Astrocyte (in vitro differentiated cells and primary cell): ENCODE measurements at regions not wholly inside any gene's neighbourhood (a gene's known extent, or its start where the extent isn't known, plus 50 kb on each side); places are given as distances from the start of the nearest gene placed in this dataset.
A peak's percentile ranks its signal among the peaks of the same experiment; 100 is the strongest.

ENCODE experiments used
- DNase-seq: peaks from one replicate; pipeline ENCODE4 v3.0.0-alpha.2; 2010; ENCODE audit warnings: low read depth
- FAIRE-seq: peaks from 2 replicates; lab custom pipeline; 2011; peaks lifted over from hg19 to GRCh38; lab: Jason Lieb, UNC
- H2AFZ ChIP-seq: 2 replicates; pipeline ENCODE4 v1.6.0; 2012; ENCODE audit warnings: low read depth, low read length, inconsistent platforms
- H3K27ac ChIP-seq: 2 replicates; pipeline ENCODE4 v1.5.1; 2011; ENCODE audit warnings: low read depth, low read length, inconsistent platforms
- H3K27me3 ChIP-seq: 2 replicates; pipeline ENCODE4 v1.6.0; 2011; ENCODE audit warnings: low read length, inconsistent platforms; ENCODE audit not compliant: insufficient read depth
- H3K36me3 ChIP-seq: 2 replicates; pipeline ENCODE4 v1.5.1; 2011; ENCODE audit warnings: low read length, inconsistent platforms; ENCODE audit not compliant: insufficient read depth
- H3K4me1 ChIP-seq: 2 replicates; pipeline ENCODE4 v1.5.1; 2011; ENCODE audit warnings: low read length, inconsistent platforms; ENCODE audit not compliant: insufficient read depth
- H3K4me2 ChIP-seq: 2 replicates; pipeline ENCODE4 v1.6.0; 2012; ENCODE audit warnings: low read length, inconsistent platforms
- H3K4me3 ChIP-seq: 2 replicates; pipeline ENCODE4 v1.5.1; 2011; ENCODE audit warnings: low read depth, mild to moderate bottlenecking, low read length, inconsistent platforms; ENCODE audit not compliant: insufficient read depth
- H3K79me2 ChIP-seq: 2 replicates; pipeline ENCODE4 v1.6.0; 2012; ENCODE audit warnings: mild to moderate bottlenecking, low read length, inconsistent platforms; ENCODE audit not compliant: insufficient read depth
- H3K9ac ChIP-seq: 2 replicates; pipeline ENCODE4 v1.6.0; 2012; ENCODE audit warnings: mild to moderate bottlenecking, low read length, inconsistent platforms
- H3K9me3 ChIP-seq: 2 replicates; pipeline ENCODE4 v1.5.1; 2012; ENCODE audit warnings: low read depth, mild to moderate bottlenecking, low read length, inconsistent platforms; ENCODE audit not compliant: insufficient read depth
- H4K20me1 ChIP-seq: 2 replicates; pipeline ENCODE4 v1.6.0; 2012; ENCODE audit warnings: low read length, inconsistent platforms; ENCODE audit not compliant: insufficient read depth
- H3K27ac Mint-ChIP-seq: one replicate; pipeline ENCODE4 v1.8.0; 2021; ENCODE audit warnings: mild to moderate bottlenecking, mixed read lengths; ENCODE audit not compliant: unreplicated experiment
- H3K27me3 Mint-ChIP-seq: one replicate; pipeline ENCODE4 v1.8.0; 2021; ENCODE audit warnings: low read depth, mixed read lengths; ENCODE audit not compliant: unreplicated experiment
- H3K36me3 Mint-ChIP-seq: one replicate; pipeline ENCODE4 v1.8.0; 2021; ENCODE audit warnings: low read depth, mixed read lengths; ENCODE audit not compliant: unreplicated experiment
- H3K4me1 Mint-ChIP-seq: one replicate; pipeline ENCODE4 v1.8.0; 2021; ENCODE audit warnings: low read depth, mixed read lengths; ENCODE audit not compliant: unreplicated experiment
- H3K4me3 Mint-ChIP-seq: one replicate; pipeline ENCODE4 v1.8.0; 2021; ENCODE audit warnings: mild to moderate bottlenecking, moderate library complexity, mixed read lengths; ENCODE audit not compliant: unreplicated experiment
- H3K9me3 Mint-ChIP-seq: one replicate; pipeline ENCODE4 v1.8.0; 2021; ENCODE audit warnings: mild to moderate bottlenecking, mixed read lengths; ENCODE audit not compliant: unreplicated experiment
- EZH2 ChIP-seq: IDR thresholded peaks from 2 replicates; pipeline ENCODE4 v1.6.1; 2012; ENCODE audit warnings: mild to moderate bottlenecking, low read length, inconsistent platforms; ENCODE audit not compliant: insufficient read depth
- TF ChIP-seq, protein P1 (sequence below): IDR thresholded peaks from 2 replicates; pipeline ENCODE4 v1.5.1; 2011; ENCODE audit warnings: low read depth, mild to moderate bottlenecking, inconsistent platforms, low read length, moderate library complexity; ENCODE audit not compliant: insufficient read depth

DNA sequence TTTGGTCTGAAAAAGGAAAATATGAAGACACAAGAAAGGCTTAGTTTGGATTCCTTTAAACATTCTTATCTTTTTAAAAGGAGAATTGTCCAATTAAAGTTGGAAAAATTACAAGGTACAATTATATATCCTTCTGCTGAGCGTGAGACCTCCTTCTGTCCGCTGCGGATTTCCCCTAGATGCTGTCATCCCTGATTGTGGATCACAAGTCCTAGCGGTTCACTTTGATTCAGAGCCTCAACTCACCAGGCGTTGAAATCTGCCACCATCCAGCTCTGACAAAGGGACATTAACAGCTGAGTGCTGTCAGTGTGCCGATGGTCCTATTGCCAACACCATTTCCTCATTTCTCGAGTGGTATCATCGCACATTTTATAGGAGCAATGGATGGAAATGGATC is 73.1 kb upstream of the PTER start:
- no peaks in the 10 kb centered on the region for H3K27me3 Mint-ChIP-seq
- no peak overlapping the region for H3K27ac ChIP-seq
- no peaks in the 10 kb centered on the region for H3K36me3 Mint-ChIP-seq
- H3K27me3 ChIP-seq = no peaks in the 10 kb centered on the region
- no peaks in the 10 kb centered on the region for H4K20me1 ChIP-seq
- H3K4me3 ChIP-seq = no peak overlapping the region
- no peak for TF ChIP-seq EZH2
- TF ChIP-seq, protein P1, sequence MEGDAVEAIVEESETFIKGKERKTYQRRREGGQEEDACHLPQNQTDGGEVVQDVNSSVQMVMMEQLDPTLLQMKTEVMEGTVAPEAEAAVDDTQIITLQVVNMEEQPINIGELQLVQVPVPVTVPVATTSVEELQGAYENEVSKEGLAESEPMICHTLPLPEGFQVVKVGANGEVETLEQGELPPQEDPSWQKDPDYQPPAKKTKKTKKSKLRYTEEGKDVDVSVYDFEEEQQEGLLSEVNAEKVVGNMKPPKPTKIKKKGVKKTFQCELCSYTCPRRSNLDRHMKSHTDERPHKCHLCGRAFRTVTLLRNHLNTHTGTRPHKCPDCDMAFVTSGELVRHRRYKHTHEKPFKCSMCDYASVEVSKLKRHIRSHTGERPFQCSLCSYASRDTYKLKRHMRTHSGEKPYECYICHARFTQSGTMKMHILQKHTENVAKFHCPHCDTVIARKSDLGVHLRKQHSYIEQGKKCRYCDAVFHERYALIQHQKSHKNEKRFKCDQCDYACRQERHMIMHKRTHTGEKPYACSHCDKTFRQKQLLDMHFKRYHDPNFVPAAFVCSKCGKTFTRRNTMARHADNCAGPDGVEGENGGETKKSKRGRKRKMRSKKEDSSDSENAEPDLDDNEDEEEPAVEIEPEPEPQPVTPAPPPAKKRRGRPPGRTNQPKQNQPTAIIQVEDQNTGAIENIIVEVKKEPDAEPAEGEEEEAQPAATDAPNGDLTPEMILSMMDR = no peak
- no peaks in the 10 kb centered on the region for H3K4me1 Mint-ChIP-seq
- no peak overlapping the region for H3K27ac Mint-ChIP-seq
- H3K4me1 ChIP-seq = no peaks in the 10 kb centered on the region
- no peak overlapping the region for H2AFZ ChIP-seq
- no peaks in the 10 kb centered on the region for H3K9me3 ChIP-seq
- no peak overlapping the region for H3K9ac ChIP-seq
- H3K36me3 ChIP-seq = no peaks in the 10 kb centered on the region
- FAIRE-seq (no peak), DNase-seq (no peak)
- H3K4me2 ChIP-seq = no peak overlapping the region
- H3K9me3 Mint-ChIP-seq = peaks cover 4% of the 10 kb centered on the region
- no peaks in the 10 kb centered on the region for H3K79me2 ChIP-seq
- no peak overlapping the region for H3K4me3 Mint-ChIP-seq

DNA sequence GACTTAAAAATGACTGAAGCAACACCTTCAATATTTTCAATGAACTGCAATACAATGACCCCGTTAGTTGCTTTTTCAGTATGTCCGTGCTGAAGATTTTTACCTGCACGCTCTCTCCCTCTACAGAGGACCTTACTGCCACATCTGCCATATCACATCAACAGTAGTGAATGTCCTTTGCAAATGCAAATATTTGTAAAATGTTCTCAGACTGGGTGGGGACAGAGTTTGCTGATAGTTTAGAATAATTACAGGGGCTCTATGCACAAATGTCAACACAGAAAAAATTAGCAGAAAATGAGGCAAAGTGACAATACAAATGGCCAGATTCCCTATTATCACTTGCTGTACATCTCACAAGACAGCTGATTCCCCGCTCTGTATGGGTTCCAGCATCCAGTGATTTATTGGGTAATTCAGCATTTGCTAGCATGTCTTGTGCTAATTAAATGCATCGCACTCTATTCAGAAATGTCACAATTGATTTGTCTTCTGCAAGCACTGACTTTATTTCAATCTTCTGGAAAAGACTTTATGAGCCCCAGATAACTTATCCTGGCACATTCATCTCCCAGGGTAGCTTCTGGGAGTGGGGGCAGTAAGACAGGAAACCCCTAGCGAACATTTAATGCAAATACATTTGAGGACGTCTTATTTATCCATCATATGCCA is 69.1 kb upstream of the PTER start:
- Mint-ChIP-seq H3K36me3 (no peaks in the 10 kb centered on the region), H3K4me3 (no peak overlapping the region), H3K27ac (no peak overlapping the region), H3K27me3 (no peaks in the 10 kb centered on the region), H3K4me1 (no peaks in the 10 kb centered on the region), H3K9me3 (peaks cover 4% of the 10 kb centered on the region)
- DNase-seq (no peak), FAIRE-seq (no peak)
- Histone ChIP-seq H3K4me3 (no peak overlapping the region), H3K27ac (no peak overlapping the region), H3K9ac (no peak overlapping the region), H3K36me3 (no peaks in the 10 kb centered on the region), H2AFZ (no peak overlapping the region), H3K4me1 (no peaks in the 10 kb centered on the region), H3K9me3 (no peaks in the 10 kb centered on the region), H3K27me3 (no peaks in the 10 kb centered on the region), H4K20me1 (no peaks in the 10 kb centered on the region), H3K4me2 (no peak overlapping the region), H3K79me2 (no peaks in the 10 kb centered on the region)
- TF ChIP-seq, protein P1 = no peak
- TF ChIP-seq EZH2 = no peak

DNA sequence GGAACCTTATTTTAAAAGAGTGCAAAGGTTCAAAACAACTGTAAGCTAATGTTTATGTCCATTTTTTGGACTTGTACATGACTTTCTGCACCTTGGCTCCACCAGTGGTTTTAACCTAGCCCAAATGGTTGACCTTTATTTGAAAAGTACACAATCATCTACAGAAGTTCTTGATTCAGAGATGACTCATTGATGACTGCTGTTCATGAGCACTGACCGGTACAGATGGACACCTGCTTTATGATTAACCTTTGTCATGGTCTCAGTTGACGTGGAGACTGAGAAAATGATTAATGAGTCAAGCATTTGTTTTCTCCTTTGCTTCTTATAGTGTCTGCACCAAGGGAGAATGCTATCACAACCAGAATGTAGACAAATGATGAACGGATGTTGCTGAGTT is 55.7 kb upstream of the PTER start:
- no peak for FAIRE-seq
- no peak overlapping the region for H2AFZ ChIP-seq
- Mint-ChIP-seq H3K4me3 (peak overlapping the region; percentile 66), H3K27ac (peak overlapping the region; percentile 91), H3K36me3 (no peaks in the 10 kb centered on the region), H3K4me1 (peaks cover 5% of the 10 kb centered on the region), H3K9me3 (no peaks in the 10 kb centered on the region), H3K27me3 (peaks cover 3% of the 10 kb centered on the region)
- H4K20me1 ChIP-seq = no peaks in the 10 kb centered on the region
- H3K27ac ChIP-seq = no peak overlapping the region
- no peaks in the 10 kb centered on the region for H3K79me2 ChIP-seq
- no peaks in the 10 kb centered on the region for H3K27me3 ChIP-seq
- no peak overlapping the region for H3K4me2 ChIP-seq
- H3K9me3 ChIP-seq = no peaks in the 10 kb centered on the region
- H3K9ac ChIP-seq = no peak overlapping the region
- no peaks in the 10 kb centered on the region for H3K36me3 ChIP-seq
- no peak overlapping the region for H3K4me3 ChIP-seq
- no peak for TF ChIP-seq EZH2
- TF ChIP-seq, protein P1 = no peak
- no peak for DNase-seq
- no peaks in the 10 kb centered on the region for H3K4me1 ChIP-seq
